ENCODE measurements at regions not wholly inside any gene's neighbourhood (a gene's known extent, or its start where the extent isn't known, plus 50 kb on each side); places are given as distances from the start of the nearest gene placed in this dataset.
"Not testable (repeated sequence)": the region's sequence is repeated elsewhere in the genome, so short reads cannot be mapped to it uniquely, and the experiment has no call there.

- in situ Hi-C loops (cut with HindIII; ENCODE audit: low pct_unique_long_range_greater_than_20kb, low sequenced_read_pairs): no loop called here
- no peak for TF ChIP-seq JUND (IDR thresholded peaks at IDR 0.05; ENCODE audit: low read depth)
- no peak for DNase-seq (ENCODE audit: low read depth in 1 of 2, low spot score in 1 of 2)
Observed at GRCh38 chr4:53709693-53710092, 118.4 kb upstream of the LNX1 start.

GRCh38 chr4:53707491-53707890 lies 116.2 kb upstream of the LNX1 start:
- no peak for DNase-seq (ENCODE audit: low read depth in 1 of 2, low spot score in 1 of 2)
- no peak for TF ChIP-seq JUND (IDR thresholded peaks at IDR 0.05; ENCODE audit: low read depth)
- in situ Hi-C loops (cut with HindIII; ENCODE audit: low pct_unique_long_range_greater_than_20kb, low sequenced_read_pairs): no loop called here

- in situ Hi-C loops (cut with HindIII; ENCODE audit: low pct_unique_long_range_greater_than_20kb, low sequenced_read_pairs): no loop called here
- peak in 1 of 2 experiments; percentile 63 for DNase-seq (ENCODE audit: low read depth in 1 of 2, low spot score in 1 of 2)
- TF ChIP-seq JUND (IDR thresholded peaks at IDR 0.05; ENCODE audit: low read depth): no peak
Observed at GRCh38 chr4:53706422-53707032, 115.2 kb upstream of the LNX1 start.

GRCh38 chr4:53705972-53706371 lies 114.7 kb upstream of the LNX1 start:
- no peak for TF ChIP-seq JUND (IDR thresholded peaks at IDR 0.05; ENCODE audit: low read depth)
- in situ Hi-C loops (cut with HindIII; ENCODE audit: low pct_unique_long_range_greater_than_20kb, low sequenced_read_pairs): no loop called here
- no peak for DNase-seq (ENCODE audit: low read depth in 1 of 2, low spot score in 1 of 2)

- in situ Hi-C loops (cut with HindIII; ENCODE audit: low pct_unique_long_range_greater_than_20kb, low sequenced_read_pairs): no loop called here
- no peak for TF ChIP-seq JUND (IDR thresholded peaks at IDR 0.05; ENCODE audit: low read depth)
- no peak for DNase-seq (ENCODE audit: low read depth in 1 of 2, low spot score in 1 of 2)
Observed at GRCh38 chr4:53705151-53705764, 114.0 kb upstream of the LNX1 start.

GRCh38 chr4:53704329-53704728 lies 113.0 kb upstream of the LNX1 start:
- in situ Hi-C loops (cut with HindIII; ENCODE audit: low pct_unique_long_range_greater_than_20kb, low sequenced_read_pairs): no loop called here
- TF ChIP-seq JUND (IDR thresholded peaks at IDR 0.05; ENCODE audit: low read depth): no peak

GRCh38 chr4:53703267-53703655 lies 112.0 kb upstream of the LNX1 start:
- no peak for TF ChIP-seq JUND (IDR thresholded peaks at IDR 0.05; ENCODE audit: low read depth)
- in situ Hi-C loops (cut with HindIII; ENCODE audit: low pct_unique_long_range_greater_than_20kb, low sequenced_read_pairs): no loop called here
- no peak for DNase-seq (ENCODE audit: low read depth in 1 of 2, low spot score in 1 of 2)

More at GRCh38 chr4:53704329-53704728, 113.0 kb upstream of the LNX1 start:
- no peak for DNase-seq (ENCODE audit: low read depth in 1 of 2, low spot score in 1 of 2)

- in situ Hi-C loops (cut with HindIII; ENCODE audit: low pct_unique_long_range_greater_than_20kb, low sequenced_read_pairs): no loop called here
- DNase-seq (ENCODE audit: low read depth in 1 of 2, low spot score in 1 of 2): peak in 1 of 2 experiments; percentile 28
Observed at GRCh38 chr4:53702334-53703266, 111.3 kb upstream of the LNX1 start.

GRCh38 chr4:53701260-53701659 lies 110.0 kb upstream of the LNX1 start:
- in situ Hi-C loops (cut with HindIII; ENCODE audit: low pct_unique_long_range_greater_than_20kb, low sequenced_read_pairs); DNase-seq (ENCODE audit: low read depth in 1 of 2, low spot score in 1 of 2): not testable (repeated sequence)

More at GRCh38 chr4:53702334-53703266, 111.3 kb upstream of the LNX1 start:
- no peak for TF ChIP-seq JUND (IDR thresholded peaks at IDR 0.05; ENCODE audit: low read depth)

- DNase-seq (ENCODE audit: low read depth in 1 of 2, low spot score in 1 of 2); in situ Hi-C loops (cut with HindIII; ENCODE audit: low pct_unique_long_range_greater_than_20kb, low sequenced_read_pairs): not testable (repeated sequence)
Observed at GRCh38 chr4:53699310-53699709, 108.0 kb upstream of the LNX1 start.

- DNase-seq (ENCODE audit: low read depth in 1 of 2, low spot score in 1 of 2): no peak
- in situ Hi-C loops (cut with HindIII; ENCODE audit: low pct_unique_long_range_greater_than_20kb, low sequenced_read_pairs): no loop called here
- no peak for TF ChIP-seq JUND (IDR thresholded peaks at IDR 0.05; ENCODE audit: low read depth)
Observed at GRCh38 chr4:53697016-53697685, 105.9 kb upstream of the LNX1 start.
